K562 (cell line): ENCODE measurements at regions not wholly inside any gene's neighbourhood (a gene's known extent, or its start where the extent isn't known, plus 50 kb on each side); places are given as distances from the start of the nearest gene placed in this dataset.

Experiments used
- CTCF ChIP-seq, 3 experiments: IDR thresholded peaks in 2 of 3; conservative IDR thresholded peaks in 1 of 3; 2 replicates each; pipeline ENCODE4 v1.5.1; 2011 to 2012; ENCODE audit warnings: low read length in 3 of 3, mild to moderate bottlenecking in 3 of 3, control low read depth in 2 of 3, improper control_type of control experiment in 1 of 3, inconsistent platforms in 1 of 3, low read depth in 1 of 3, mixed read lengths in 1 of 3, moderate library complexity in 1 of 3; ENCODE audit not compliant: insufficient read depth in 2 of 3
- FOXK1 ChIP-seq: sonication (generic); formaldehyde crosslinking; IDR thresholded peaks from 2 replicates; pipeline ENCODE4 v1.8.0; 2022; ENCODE audit warnings: missing genetic modification reagents, mild to moderate bottlenecking, borderline replicate concordance
- L3MBTL2 ChIP-seq: fragments of 450-650 bp; IDR thresholded peaks from 2 replicates; pipeline ENCODE4 v1.6.1; 2016; ENCODE audit warnings: mild to moderate bottlenecking, moderate library complexity
- NR2C2 ChIP-seq, 2 experiments: fragments of 200-800 bp in 1 of 2; sonication (Bioruptor generic) in 1 of 2; sonication (generic) in 1 of 2; formaldehyde crosslinking in 1 of 2; IDR thresholded peaks; 2 replicates each; pipeline versions ENCODE4 v1.6.1 to v1.8.0; 2016 to 2022; ENCODE audit warnings: mild to moderate bottlenecking in 1 of 2, missing compliant biosample characterization in 1 of 2, missing genetic modification characterization in 1 of 2, missing genetic modification reagents in 1 of 2
- POLR2B ChIP-seq: fragments of 450-650 bp; IDR thresholded peaks from 2 replicates; pipeline ENCODE4 v1.6.1; 2018; ENCODE audit warnings: low read depth; ENCODE audit not compliant: partially characterized antibody
- SMAD1 ChIP-seq: fragments of 150-350 bp; IDR thresholded peaks from 2 replicates; pipeline ENCODE4 v1.6.1; 2014; ENCODE audit warnings: low read length, low read depth; ENCODE audit not compliant: partially characterized antibody
- TBP ChIP-seq: optimal IDR thresholded peaks from 2 replicates; pipeline ENCODE3; 2011; ENCODE audit warnings: low read depth, low read length, improper control_type of control experiment
- ZFP36 ChIP-seq: fragments of 150-350 bp; IDR thresholded peaks from 2 replicates; pipeline ENCODE4 v1.6.1; 2018; ENCODE audit warnings: low read length, low read depth; ENCODE audit not compliant: partially characterized antibody
- TF ChIP-seq, protein P1 (sequence below), 2 experiments: IDR thresholded peaks in 1 of 2; conservative IDR thresholded peaks in 1 of 2; 2 replicates each; pipeline ENCODE4 v1.6.1; 2016; ENCODE audit warnings: low read depth in 2 of 2, mild to moderate bottlenecking in 1 of 2, missing compliant biosample characterization in 1 of 2, missing genetic modification characterization in 1 of 2, moderate library complexity in 1 of 2

DNA sequence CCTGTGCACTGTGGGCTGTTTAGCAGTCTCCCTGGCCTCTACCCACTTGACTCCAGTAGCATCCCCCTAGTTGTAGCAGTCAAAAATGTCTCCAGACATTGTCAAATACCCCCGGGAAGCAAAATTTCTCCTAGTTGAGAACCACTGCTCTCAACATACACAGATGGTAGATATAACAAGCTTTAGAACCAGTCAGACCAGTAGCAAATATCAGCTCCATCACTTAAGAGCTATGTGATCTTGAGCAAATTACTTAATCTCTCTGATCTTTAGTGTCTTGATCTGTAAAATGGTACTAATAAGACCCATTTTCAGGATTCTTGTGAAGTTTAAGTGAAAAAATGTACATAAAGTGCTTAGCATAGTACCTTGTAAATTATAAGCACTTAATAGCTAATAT, 96.2 kb downstream of the DUSP6 start:
- TF ChIP-seq, protein P1, sequence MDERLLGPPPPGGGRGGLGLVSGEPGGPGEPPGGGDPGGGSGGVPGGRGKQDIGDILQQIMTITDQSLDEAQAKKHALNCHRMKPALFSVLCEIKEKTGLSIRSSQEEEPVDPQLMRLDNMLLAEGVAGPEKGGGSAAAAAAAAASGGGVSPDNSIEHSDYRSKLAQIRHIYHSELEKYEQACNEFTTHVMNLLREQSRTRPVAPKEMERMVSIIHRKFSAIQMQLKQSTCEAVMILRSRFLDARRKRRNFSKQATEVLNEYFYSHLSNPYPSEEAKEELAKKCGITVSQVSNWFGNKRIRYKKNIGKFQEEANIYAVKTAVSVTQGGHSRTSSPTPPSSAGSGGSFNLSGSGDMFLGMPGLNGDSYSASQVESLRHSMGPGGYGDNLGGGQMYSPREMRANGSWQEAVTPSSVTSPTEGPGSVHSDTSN (CRISPR knock-in tag; IDR thresholded peaks at IDR 0.05; ENCODE audit: low read depth): no peak
- TF ChIP-seq, protein P1 (tag; conservative IDR thresholded peaks at IDR 0.05; ENCODE audit: low read depth): no peak
- TF ChIP-seq CTCF (IDR thresholded peaks at IDR 0.05 in 2 of 3, conservative IDR thresholded peaks at IDR 0.05 in 1 of 3; ENCODE audit: insufficient read depth in 2 of 3, low read depth in 1 of 3, low read length in 3 of 3): no peak
- TF ChIP-seq TBP: no peak
- no peak for TF ChIP-seq ZFP36
- no peak for TF ChIP-seq SMAD1
- TF ChIP-seq POLR2B: no peak
- TF ChIP-seq FOXK1 (CRISPR knock-in tag): no peak
- TF ChIP-seq L3MBTL2: no peak
- TF ChIP-seq NR2C2 (CRISPR knock-in tag; IDR thresholded peaks at IDR 0.05): no peak
- TF ChIP-seq NR2C2 (tag; IDR thresholded peaks at IDR 0.05): no peak
